AG10803 (cell line): ENCODE measurements at regions not wholly inside any gene's neighbourhood (a gene's known extent, or its start where the extent isn't known, plus 50 kb on each side); places are given as distances from the start of the nearest gene placed in this dataset.

ENCODE experiments used
- DNase-seq: peaks from one replicate; pipeline ENCODE4 v3.0.0; 2010; ENCODE audit warnings: low read depth
- H3K4me3 ChIP-seq: 2 replicates; pipeline ENCODE4 v1.5.1; 2011; ENCODE audit warnings: mild to moderate bottlenecking, low read length, control low read depth
- CTCF ChIP-seq: conservative IDR thresholded peaks from 2 replicates; pipeline ENCODE4 v1.5.1; 2011; ENCODE audit warnings: mild to moderate bottlenecking, low read length, control low read depth, inconsistent platforms

- TF ChIP-seq CTCF = no peak
- no peak for DNase-seq
- no peak overlapping the region for H3K4me3 ChIP-seq
Measured at GRCh38 chr7:92231-92674, 100.1 kb upstream of the FAM20C start.

DNA sequence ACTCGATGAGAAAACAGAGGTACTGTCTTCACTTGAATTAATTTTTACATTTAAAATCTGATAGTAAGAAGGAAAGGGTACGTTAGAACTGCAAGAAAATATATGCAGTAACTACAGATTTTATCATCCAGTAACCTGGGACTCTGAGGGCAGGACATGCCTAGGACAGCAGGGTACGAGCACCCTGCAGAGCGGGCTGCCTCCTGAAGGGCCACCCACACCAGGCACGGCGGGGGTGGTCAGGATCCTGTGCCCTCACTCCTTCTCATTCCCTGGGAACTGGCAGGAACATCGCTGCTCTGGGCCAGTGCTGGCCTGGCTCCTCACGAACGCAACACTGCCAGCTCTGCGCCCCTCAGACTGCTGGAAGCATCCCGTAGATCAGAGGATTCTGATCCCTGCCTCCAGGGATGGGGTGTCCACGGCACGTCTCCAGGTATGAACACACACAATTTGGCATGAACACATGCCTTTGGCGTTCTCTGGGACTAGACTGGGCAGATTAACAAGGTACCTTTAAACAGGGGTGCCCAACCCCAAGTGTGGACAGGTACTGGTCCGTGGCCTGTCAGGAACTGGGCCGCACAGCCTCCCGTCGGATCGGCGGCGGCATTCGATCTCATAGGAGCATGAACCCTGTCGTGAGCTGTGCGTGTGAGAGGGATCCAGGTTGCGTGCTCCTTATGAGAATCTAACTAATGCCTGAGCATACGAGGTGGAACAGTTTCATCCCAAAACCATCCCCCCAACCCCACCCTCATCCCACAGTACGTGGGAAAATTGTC is 99.3 kb upstream of the FAM20C start:
- TF ChIP-seq CTCF = no peak
- DNase-seq = no peak
- H3K4me3 ChIP-seq = no peak overlapping the region

- DNase-seq = no peak
- no peak for TF ChIP-seq CTCF
- H3K4me3 ChIP-seq = no peak overlapping the region
Measured at GRCh38 chr7:94251-94801, 98.0 kb upstream of the FAM20C start.

- H3K4me3 ChIP-seq = no peak overlapping the region
- DNase-seq = peak; percentile 62
- TF ChIP-seq CTCF = no peak
Measured at GRCh38 chr7:95180-95862, 97.0 kb upstream of the FAM20C start.

DNA sequence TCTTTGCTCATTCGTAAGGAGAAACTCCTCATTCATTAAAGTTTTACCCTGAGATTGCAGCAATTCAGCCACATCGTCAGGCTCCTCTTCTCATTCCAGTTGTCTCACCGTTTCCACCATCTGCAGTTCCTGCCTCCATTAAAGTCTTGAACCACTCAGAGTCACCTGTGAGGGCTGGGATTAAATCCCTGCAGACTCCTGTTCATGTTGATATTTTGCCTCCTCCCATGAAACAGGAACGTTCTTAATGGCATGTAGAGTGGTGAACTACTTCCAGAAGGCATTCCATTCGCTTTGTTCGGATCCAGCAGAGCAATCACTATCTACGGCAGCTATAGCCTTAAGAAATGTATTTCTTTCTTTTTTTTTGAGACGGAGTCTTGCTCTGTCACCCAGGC is 96.5 kb upstream of the FAM20C start:
- TF ChIP-seq CTCF = no peak
- DNase-seq = no peak
- H3K4me3 ChIP-seq = no peak overlapping the region

- no peak overlapping the region for H3K4me3 ChIP-seq
- TF ChIP-seq CTCF = no peak
- DNase-seq = no peak
Measured at GRCh38 chr7:96861-97260, 95.5 kb upstream of the FAM20C start.
